Activated gamma-delta T cell treated with anti-CD3 and anti-CD28 coated beads, Interleukin-2, amount 50 U/mL, for 16 hours (primary cell): ENCODE measurements at regions not wholly inside any gene's neighbourhood (a gene's known extent, or its start where the extent isn't known, plus 50 kb on each side); places are given as distances from the start of the nearest gene placed in this dataset.
"Not testable (repeated sequence)": the region's sequence is repeated elsewhere in the genome, so short reads cannot be mapped to it uniquely, and the experiment has no call there.

Source experiments
- DNase-seq: peaks from one replicate; pipeline ENCODE4 v3.0.0-alpha.2; 2020; ENCODE audit warnings: low read depth

DNA sequence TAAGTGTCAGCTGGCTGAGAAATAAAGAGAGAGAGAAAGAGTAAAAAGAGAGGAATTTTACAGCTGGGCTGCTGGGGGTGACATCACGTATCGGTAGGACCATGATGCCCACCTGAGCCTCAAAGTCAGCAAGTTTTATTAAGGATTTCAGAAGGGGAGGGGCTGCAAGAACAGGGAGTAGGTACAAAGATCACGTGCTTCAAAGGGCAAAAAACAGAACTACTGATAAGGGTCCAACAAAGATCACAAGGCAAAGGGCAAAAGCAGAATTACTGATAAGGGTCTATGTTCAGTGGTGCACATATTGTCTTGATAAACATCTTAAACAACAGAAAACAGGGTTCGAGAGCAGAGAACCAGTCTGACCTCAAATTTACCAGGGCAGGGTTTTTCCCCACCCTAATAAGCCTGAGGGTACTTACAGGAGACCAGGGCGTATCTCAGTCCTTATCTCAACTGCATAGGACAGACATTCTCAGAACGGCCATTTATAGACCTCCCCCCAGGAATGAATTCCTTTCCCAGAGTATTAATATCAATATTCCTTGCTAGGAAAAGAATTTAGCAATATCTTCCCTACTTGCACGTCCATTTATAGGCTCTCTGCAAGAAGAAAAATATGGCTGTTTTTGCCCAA is 128.3 kb upstream of the PZP start:
- not testable (repeated sequence) for DNase-seq

- no peak for DNase-seq
Observed at GRCh38 chr12:9335867-9336266, 127.7 kb upstream of the PZP start.

- DNase-seq, result no peak
Observed at GRCh38 chr12:9334964-9335363, 126.8 kb upstream of the PZP start.

DNA sequence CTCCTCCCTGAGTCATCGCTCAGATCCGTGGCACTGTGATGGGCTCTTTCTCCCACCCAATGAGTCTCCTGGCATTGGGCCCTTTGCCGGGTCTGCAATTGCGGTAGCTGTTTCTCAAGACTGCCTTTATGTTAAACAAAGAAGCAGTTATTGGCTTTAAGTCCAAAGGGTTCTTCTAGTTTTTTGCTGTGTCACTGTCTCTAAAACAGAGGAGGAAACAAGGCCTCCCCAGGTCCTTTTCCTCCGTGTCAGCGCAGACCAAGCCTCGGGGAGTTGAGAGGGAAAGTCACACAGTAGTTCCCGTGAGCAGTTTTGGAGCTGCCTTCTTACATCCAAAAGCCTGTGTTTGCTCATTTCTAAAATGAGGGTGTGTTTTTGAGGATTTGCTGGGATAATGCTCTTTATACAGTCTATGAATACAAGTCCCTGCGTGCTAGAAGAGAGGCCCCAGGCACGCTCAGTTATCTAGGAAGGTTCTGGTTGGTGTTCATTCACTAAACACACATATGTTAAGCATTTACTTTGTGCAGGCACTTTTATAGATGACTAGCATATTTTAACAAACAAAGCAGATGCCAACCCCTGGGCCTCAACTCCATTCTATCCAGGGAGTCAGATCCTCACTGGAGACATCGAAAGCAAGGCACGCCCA is 126.0 kb upstream of the PZP start:
- no peak for DNase-seq

DNA sequence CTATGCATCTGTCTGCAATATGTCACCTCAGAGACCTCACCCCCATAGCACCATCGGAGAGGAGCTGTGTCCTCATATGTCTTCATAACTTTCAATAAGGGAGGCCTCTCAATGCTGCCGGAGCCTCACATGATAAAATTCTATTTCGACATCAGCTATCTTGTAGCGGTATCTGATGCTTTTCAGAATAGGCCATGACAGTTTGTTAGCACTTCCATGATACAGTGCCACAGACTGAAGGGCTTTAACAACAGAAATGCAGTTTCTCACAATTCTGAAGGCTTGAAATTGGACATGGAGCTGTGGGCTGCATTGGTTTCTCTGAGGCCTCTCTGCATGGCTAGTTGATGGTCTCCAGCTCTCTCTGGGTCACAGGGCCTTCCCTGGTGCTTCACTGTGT is 125.0 kb upstream of the PZP start:
- no peak for DNase-seq

- no peak for DNase-seq
Observed at GRCh38 chr12:9332564-9332963, 124.4 kb upstream of the PZP start.

GRCh38 chr12:9331218-9331626 is 123.0 kb upstream of the PZP start:
- peak; percentile 57 for DNase-seq

DNA sequence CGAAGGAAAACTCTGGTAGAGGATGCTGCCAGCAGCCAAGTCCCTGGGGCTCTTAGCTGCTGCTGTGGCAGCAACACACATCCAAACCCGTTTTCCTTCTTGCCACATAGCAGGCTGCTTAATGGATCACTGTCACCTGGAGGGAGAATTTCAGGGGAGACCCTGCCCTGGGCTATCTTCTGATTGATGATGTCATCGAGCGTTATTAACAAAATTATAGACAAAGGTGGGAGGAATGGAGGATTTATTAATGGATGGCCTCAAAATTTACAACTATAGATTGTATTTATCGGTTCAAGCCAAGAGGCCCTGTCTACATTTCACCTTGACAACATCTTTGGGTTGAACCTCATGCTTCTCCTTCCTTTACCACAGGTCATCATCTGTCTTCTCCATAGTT is 120.8 kb upstream of the PZP start:
- no peak for DNase-seq

DNA sequence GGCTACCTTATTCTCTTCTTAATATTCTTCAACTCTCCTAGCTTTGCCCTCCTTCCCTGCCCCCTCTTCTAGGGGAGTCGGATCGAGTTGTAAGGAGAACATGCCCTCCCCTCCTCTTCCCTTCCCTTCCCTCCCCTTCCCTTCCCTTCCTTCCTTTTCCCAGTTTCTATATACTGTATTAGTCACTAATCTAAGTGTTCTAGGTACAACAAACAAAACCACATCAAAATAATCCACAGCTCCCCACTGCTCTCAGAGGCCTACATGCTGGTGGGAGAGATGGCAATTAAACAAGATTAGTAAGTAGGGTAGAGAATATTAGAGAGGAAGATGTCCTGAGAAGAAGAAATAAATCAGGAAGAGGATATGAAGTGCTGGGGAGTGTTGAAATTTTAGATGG is 119.9 kb upstream of the PZP start:
- no peak for DNase-seq

GRCh38 chr12:9327320-9327719 is 119.1 kb upstream of the PZP start:
- DNase-seq, result no peak

- DNase-seq, result not testable (repeated sequence)
Observed at GRCh38 chr12:9326849-9327248, 118.7 kb upstream of the PZP start.

- DNase-seq, result no peak
Observed at GRCh38 chr12:9326085-9326484, 117.9 kb upstream of the PZP start.

- DNase-seq, result no peak
Observed at GRCh38 chr12:9325471-9325870, 117.3 kb upstream of the PZP start.

- no peak for DNase-seq
Observed at GRCh38 chr12:9324782-9325181, 116.6 kb upstream of the PZP start.

DNA sequence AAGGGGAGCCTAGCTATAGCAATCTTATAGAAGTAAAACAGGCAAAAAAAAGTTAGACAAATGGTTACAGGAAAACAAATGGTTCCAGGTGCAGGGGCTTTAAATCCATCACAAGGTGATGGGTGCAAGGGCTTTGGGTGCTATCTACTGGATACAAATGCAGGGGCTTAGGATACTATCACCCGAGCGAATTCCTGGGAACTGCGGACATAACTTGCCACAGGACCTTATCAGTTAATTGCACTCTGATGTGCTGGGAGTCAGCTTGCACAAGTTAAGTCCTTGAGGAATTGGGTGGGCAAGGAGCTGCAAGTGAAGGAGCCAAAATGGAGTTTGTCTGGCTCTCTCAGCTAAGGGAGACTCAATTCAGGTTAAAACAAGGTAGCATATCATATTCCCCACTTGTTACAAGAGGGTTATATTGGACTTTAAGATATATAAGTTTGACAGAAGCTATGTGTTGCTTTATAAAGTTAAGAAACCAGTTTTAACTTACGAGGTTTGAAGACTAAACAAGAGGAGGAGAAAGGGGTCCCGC is 115.0 kb upstream of the PZP start:
- DNase-seq, result no peak

DNA sequence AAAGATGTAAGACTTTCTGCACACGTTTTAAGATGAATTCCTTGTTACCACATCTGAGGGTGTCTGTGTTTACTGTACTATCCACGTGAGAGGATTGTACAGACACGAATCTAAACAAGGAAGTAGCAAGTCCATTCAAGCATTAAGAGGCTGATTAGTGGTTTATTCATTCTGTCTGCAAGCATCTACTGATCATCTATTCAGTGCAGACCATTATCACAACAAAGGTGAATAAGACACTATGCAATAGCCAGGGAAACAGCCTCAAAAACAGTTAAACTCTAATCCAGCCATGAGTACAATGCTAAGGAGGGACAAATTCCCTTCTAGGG is 111.6 kb upstream of the PZP start:
- no peak for DNase-seq

- DNase-seq, result no peak
Observed at GRCh38 chr12:9319044-9319841, 111.0 kb upstream of the PZP start.

DNA sequence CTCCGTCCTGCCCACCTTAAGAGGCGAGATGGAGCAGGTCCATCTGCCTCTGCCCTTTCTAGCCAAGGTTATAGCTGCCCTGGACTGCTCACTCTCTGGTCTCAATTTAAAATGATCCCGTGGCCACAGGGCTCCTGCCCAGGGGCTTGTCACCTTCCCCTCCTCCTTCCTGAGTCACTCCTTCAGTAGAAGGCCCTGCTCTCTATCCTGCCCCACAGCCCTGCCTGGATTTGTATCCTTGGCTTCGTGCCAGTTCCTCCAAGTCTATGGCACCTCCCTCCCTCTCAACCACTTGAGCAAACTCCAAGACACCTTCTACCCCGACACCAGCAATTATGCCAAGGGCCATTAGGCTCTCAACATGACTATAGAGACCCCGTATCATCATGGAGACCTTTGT is 105.3 kb upstream of the PZP start:
- not testable (repeated sequence) for DNase-seq

GRCh38 chr12:9312406-9313392 is 104.5 kb upstream of the PZP start:
- not testable (repeated sequence) for DNase-seq

- DNase-seq, result not testable (repeated sequence)
Observed at GRCh38 chr12:9311454-9311853, 103.3 kb upstream of the PZP start.

DNA sequence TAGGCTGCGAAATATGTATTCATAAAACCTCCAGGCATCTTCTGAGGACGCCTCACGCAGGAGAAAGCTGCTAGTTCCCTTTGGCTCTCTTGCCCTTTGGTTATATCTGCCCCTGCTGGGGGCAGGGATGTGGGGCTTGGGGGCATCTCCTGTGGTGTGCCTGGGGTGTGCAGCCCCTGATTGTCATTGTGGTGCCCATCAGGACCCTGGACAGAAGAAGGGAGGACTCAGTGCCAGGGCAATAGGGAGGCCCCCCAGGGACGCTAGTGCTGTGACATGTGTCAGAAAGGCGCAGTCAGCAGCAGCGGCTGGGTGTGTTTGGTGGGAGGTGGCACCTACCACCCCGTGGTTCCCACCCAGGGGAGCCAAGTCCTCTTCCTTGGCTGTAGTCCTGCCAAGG is 102.5 kb upstream of the PZP start:
- not testable (repeated sequence) for DNase-seq

DNA sequence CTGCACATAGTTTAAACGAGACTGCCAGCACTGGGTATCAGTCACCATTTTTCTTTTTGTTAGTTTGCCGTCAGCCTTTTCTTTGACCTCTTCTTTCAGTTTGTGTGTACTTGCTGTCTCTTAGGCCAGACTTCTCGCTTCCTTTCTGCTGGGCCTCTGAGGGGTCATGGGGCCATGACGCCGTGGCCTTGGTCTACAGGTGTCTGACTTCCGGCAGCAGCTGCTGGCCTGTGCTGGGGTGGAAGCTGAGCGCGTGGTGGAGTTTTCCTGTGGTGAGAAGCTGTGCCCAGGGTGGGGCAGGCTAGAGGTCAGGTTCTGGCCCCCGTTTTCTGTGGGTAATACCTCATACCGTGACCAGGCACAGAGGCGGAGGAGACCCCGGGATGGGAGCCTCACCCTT is 101.6 kb upstream of the PZP start:
- not testable (repeated sequence) for DNase-seq
